PC-3 (cell line): ENCODE measurements at regions not wholly inside any gene's neighbourhood (a gene's known extent, or its start where the extent isn't known, plus 50 kb on each side); places are given as distances from the start of the nearest gene placed in this dataset.

Experiments used
- ATAC-seq: fragments of 200-7000 bp; cut with Tn5 transposase; 2 replicates; pipeline ENCODE4 v1.9.1; 2020; ENCODE audit warnings: mild to moderate bottlenecking, moderate library complexity
- BruUV-seq: library from RNA; stranded (reverse); fragments of 400-500 nt; replicated peaks from 2 replicates; lab custom pipeline; 2021; lab: Mats Ljungman, UMichigan
- CTCF ChIA-PET: fragments of 300-600 bp; sonication (Branson Sonifier 250); formaldehyde crosslinking; loops from one replicate; lab custom pipeline; 2022; ENCODE audit warnings: antibody characterized with exemption; lab: Charles Lee
- POLR2A ChIA-PET: fragments of 300-600 bp; sonication (Branson Sonifier 250); formaldehyde crosslinking; loops from one replicate; lab custom pipeline; 2022; ENCODE audit warnings: antibody characterized with exemption; ENCODE audit not compliant: unreplicated experiment; lab: Charles Lee
- DNase-seq: peaks from one replicate; pipeline ENCODE4 v3.0.0-alpha.2; 2015
- H2AFZ ChIP-seq: fragments of 300-600 bp; sonication (generic); 2 replicates; pipeline ENCODE4 v1.6.0; 2016; ENCODE audit warnings: antibody characterized with exemption, low read length
- H3F3A ChIP-seq: fragments of 300-600 bp; sonication (generic); one replicate; pipeline ENCODE4 v1.6.0; 2017; ENCODE audit warnings: antibody characterized with exemption, low read length, control low read depth, mild to moderate bottlenecking; ENCODE audit not compliant: unreplicated experiment
- H3K27ac ChIP-seq: fragments of 300-600 bp; sonication (generic); 2 replicates; pipeline ENCODE4 v1.5.1; 2016; ENCODE audit warnings: mild to moderate bottlenecking, low read length
- H3K27me3 ChIP-seq: fragments of 300-600 bp; sonication (generic); 2 replicates; pipeline ENCODE4 v1.6.1; 2016; ENCODE audit warnings: low read length, mixed read lengths
- H3K36me3 ChIP-seq: fragments of 300-600 bp; sonication (generic); 2 replicates; pipeline ENCODE4 v1.6.1; 2016; ENCODE audit warnings: low read depth, mixed run types, low read length, mixed read lengths
- H3K4me1 ChIP-seq: fragments of 300-600 bp; sonication (generic); 2 replicates; pipeline ENCODE4 v1.5.1; 2016; ENCODE audit warnings: low read length; ENCODE audit not compliant: insufficient read depth
- H3K4me2 ChIP-seq: fragments of 300-600 bp; sonication (generic); 2 replicates; pipeline ENCODE4 v1.6.0; 2016; ENCODE audit warnings: low read length
- H3K4me3 ChIP-seq: fragments of 300-600 bp; sonication (generic); 2 replicates; pipeline ENCODE4 v1.5.1; 2016; ENCODE audit warnings: mild to moderate bottlenecking, low read length, mixed read lengths
- H3K79me2 ChIP-seq: fragments of 300-600 bp; sonication (generic); 2 replicates; pipeline ENCODE4 v1.6.1; 2017; ENCODE audit warnings: low read length, mixed read lengths
- H3K9ac ChIP-seq: fragments of 300-600 bp; sonication (generic); 2 replicates; pipeline ENCODE4 v1.6.0; 2016; ENCODE audit warnings: mild to moderate bottlenecking, low read length
- H3K9me2 ChIP-seq: fragments of 300-600 bp; sonication (generic); replicated peaks from 2 replicates; pipeline ENCODE4 v1.6.1; 2016; ENCODE audit warnings: mixed run types, low read length, mixed read lengths
- H3K9me3 ChIP-seq: fragments of 300-600 bp; sonication (generic); 2 replicates; pipeline ENCODE4 v1.6.1; 2016; ENCODE audit warnings: low read length, mixed read lengths
- H4K20me1 ChIP-seq: fragments of 300-600 bp; sonication (generic); 2 replicates; pipeline ENCODE4 v1.6.1; 2016; ENCODE audit warnings: low read length, mixed read lengths
- EZH2 ChIP-seq: fragments of 300-600 bp; sonication (generic); IDR thresholded peaks from one replicate; pipeline ENCODE4 v1.6.1; 2017; ENCODE audit warnings: antibody characterized with exemption, mild to moderate bottlenecking, low read length; ENCODE audit not compliant: unreplicated experiment
- EZH2phosphoT487 ChIP-seq: fragments of 300-600 bp; sonication (generic); IDR thresholded peaks from 2 replicates; pipeline ENCODE4 v1.6.1; 2018; ENCODE audit warnings: mild to moderate bottlenecking, antibody characterized with exemption, low read length, borderline replicate concordance
- intact Hi-C: fragments of 100-400 bp; cut with micrococcal nuclease; formaldehyde crosslinking; loops from 2 replicates; pipeline ENCODE4 v1.9.0; 2023
- TF ChIP-seq, protein P1 (sequence below): fragments of 300-600 bp; sonication (generic); conservative IDR thresholded peaks from 2 replicates; pipeline ENCODE4 v1.5.1; 2017; ENCODE audit warnings: antibody characterized with exemption, low read depth, mild to moderate bottlenecking, low read length

DNA sequence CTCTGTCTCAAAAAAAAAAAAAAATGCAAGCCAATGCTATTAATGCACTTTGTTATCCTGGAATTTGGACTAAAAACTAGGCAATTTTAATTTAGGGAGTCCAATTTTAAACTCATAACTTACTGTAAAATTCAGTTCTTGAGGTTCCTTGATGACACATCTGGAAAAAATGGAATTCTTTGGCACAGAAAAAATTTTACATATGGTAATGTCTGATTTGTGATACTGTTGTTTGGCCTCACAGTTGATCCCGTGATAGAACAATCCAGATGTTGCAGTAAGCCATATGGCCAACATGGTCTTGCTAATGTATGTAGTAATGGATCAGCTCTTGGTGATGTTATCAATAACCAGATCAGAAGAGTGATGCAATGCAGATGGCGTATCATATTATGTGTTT, 1089.8 kb downstream of the FLRT2 start:
- intact Hi-C loops = no loop called here
- POLR2A ChIA-PET = no interaction called here
- no peaks in the 10 kb centered on the region for H3K9me3 ChIP-seq
- CTCF ChIA-PET = no interaction called here
- no peak overlapping the region for H3K4me3 ChIP-seq
- H3K9me2 ChIP-seq = no peaks in the 10 kb centered on the region
- H3K4me1 ChIP-seq = no peaks in the 10 kb centered on the region
- H3K27me3 ChIP-seq = no peaks in the 10 kb centered on the region
- no peak overlapping the region for H3K4me2 ChIP-seq
- ATAC-seq = no peak
- H3K79me2 ChIP-seq = no peaks in the 10 kb centered on the region
- TF ChIP-seq EZH2 (no peak), EZH2phosphoT487 (no peak)
- TF ChIP-seq, protein P1, sequence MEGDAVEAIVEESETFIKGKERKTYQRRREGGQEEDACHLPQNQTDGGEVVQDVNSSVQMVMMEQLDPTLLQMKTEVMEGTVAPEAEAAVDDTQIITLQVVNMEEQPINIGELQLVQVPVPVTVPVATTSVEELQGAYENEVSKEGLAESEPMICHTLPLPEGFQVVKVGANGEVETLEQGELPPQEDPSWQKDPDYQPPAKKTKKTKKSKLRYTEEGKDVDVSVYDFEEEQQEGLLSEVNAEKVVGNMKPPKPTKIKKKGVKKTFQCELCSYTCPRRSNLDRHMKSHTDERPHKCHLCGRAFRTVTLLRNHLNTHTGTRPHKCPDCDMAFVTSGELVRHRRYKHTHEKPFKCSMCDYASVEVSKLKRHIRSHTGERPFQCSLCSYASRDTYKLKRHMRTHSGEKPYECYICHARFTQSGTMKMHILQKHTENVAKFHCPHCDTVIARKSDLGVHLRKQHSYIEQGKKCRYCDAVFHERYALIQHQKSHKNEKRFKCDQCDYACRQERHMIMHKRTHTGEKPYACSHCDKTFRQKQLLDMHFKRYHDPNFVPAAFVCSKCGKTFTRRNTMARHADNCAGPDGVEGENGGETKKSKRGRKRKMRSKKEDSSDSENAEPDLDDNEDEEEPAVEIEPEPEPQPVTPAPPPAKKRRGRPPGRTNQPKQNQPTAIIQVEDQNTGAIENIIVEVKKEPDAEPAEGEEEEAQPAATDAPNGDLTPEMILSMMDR = no peak
- DNase-seq = no peak
- no peak overlapping the region for H3K27ac ChIP-seq
- no peaks in the 10 kb centered on the region for H3K36me3 ChIP-seq
- no peak overlapping the region for H3K9ac ChIP-seq
- no peaks in the 10 kb centered on the region for H3F3A ChIP-seq
- BruUV-seq = no TSS peak
- no peak overlapping the region for H2AFZ ChIP-seq
- H4K20me1 ChIP-seq = no peaks in the 10 kb centered on the region

DNA sequence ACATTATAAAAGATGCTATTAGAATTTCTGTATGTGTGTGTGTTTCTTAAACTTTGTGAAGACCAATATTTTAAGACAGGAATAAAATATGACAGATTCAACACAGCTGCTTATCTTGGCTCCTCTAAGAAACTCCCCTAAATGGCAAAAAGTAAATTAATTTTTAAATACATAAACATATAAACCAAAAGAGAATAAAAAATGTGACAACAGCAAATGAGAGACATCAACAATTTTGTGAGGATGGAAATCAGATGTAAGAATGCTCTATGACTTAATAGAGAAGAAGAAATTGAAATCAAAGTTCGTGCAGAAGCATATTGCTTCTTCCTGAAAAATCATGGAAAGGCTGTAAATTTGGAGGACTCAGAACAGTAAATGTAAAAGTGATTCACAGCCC, 1083.8 kb downstream of the FLRT2 start:
- no peaks in the 10 kb centered on the region for H3K27me3 ChIP-seq
- intact Hi-C loops = no loop called here
- H3K27ac ChIP-seq = no peak overlapping the region
- no peaks in the 10 kb centered on the region for H3K4me1 ChIP-seq
- no peaks in the 10 kb centered on the region for H3F3A ChIP-seq
- H4K20me1 ChIP-seq = no peaks in the 10 kb centered on the region
- no peaks in the 10 kb centered on the region for H3K36me3 ChIP-seq
- H3K4me3 ChIP-seq = no peak overlapping the region
- no TSS peak for BruUV-seq
- H3K9me2 ChIP-seq = no peaks in the 10 kb centered on the region
- ChIA-PET POLR2A (no interaction called here), CTCF (no interaction called here)
- no peak overlapping the region for H3K4me2 ChIP-seq
- TF ChIP-seq, protein P1 = no peak
- TF ChIP-seq EZH2phosphoT487 (no peak), EZH2 (no peak)
- ATAC-seq (no peak), DNase-seq (no peak)
- H3K9ac ChIP-seq = no peak overlapping the region
- no peaks in the 10 kb centered on the region for H3K9me3 ChIP-seq
- H3K79me2 ChIP-seq = no peaks in the 10 kb centered on the region
- no peak overlapping the region for H2AFZ ChIP-seq

DNA sequence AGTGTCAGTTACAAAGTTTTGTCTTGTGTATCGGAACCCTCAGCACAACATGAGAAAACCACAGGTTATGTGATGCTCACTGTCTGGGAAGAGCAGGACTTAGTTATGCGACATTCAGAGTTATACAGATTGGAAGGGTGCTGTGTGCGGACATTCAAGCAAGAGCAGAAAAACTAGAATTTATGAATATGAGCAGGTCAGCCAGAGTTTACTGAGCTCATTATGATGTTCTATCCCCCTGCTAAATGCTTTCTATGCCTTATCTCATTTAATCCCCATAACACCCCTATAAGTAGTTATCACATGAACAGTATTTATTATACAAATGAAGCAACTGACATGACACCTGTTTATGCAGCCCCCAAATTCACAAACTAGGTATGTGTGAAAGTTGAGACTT, 1083.2 kb downstream of the FLRT2 start:
- Histone ChIP-seq H3K27ac (no peak overlapping the region), H3K4me3 (no peak overlapping the region), H2AFZ (no peak overlapping the region), H3K27me3 (no peaks in the 10 kb centered on the region), H3K9me2 (no peaks in the 10 kb centered on the region), H3K9me3 (no peaks in the 10 kb centered on the region), H3F3A (no peaks in the 10 kb centered on the region), H3K79me2 (no peaks in the 10 kb centered on the region), H3K36me3 (no peaks in the 10 kb centered on the region), H3K4me2 (no peak overlapping the region), H3K4me1 (no peaks in the 10 kb centered on the region), H3K9ac (no peak overlapping the region), H4K20me1 (no peaks in the 10 kb centered on the region)
- CTCF ChIA-PET = no interaction called here
- no TSS peak for BruUV-seq
- ATAC-seq = no peak
- POLR2A ChIA-PET = no interaction called here
- TF ChIP-seq EZH2 (no peak), EZH2phosphoT487 (no peak)
- TF ChIP-seq, protein P1 = no peak
- DNase-seq = no peak
- intact Hi-C loops = no loop called here
